ENCODE measurements at regions not wholly inside any gene's neighbourhood (a gene's known extent, or its start where the extent isn't known, plus 50 kb on each side); places are given as distances from the start of the nearest gene placed in this dataset.

DNA sequence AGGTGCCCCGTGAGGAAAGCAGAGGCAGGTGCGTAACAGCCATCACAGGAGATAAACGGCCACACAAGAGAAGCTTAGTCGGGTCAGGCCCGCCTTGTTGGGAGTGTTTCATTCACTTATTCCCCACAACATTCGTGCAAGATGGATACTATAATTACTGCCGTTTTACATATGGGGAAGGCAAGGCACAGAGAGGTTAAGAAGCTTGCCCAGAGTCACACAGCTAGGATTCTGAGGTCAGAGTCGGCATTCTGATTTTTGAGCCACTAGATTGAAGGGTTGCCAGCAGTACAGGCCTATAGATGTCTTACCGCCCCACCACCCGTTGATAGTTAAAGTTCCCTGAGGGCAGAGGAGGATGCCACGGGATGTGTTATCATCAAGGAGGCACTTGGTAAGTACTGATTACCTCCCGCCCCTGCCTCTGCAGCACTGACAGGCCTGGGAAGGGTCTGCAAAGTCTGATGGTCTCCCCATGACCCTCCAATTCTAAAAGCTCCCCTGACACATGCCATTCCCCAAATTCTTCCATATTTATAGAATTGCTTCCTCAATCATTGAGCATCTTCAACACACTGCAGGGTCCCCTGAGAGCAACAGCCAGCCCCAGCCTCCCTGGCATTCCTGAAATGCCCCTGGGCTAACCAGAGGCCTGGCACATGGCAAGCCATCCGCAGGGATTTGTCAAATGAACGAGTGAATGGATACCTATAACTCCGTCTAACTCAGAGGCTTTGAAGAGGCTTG, 74.7 kb upstream of the CLDN14 start:
- ATAC-seq (no peak), DNase-seq (ENCODE audit: low spot score) (no peak), FAIRE-seq (no peak)
- H3K9me3 ChIP-seq (ENCODE audit: low read length), result no peaks in the 10 kb centered on the region
- H4K20me1 ChIP-seq (ENCODE audit: insufficient read depth, low read length), result no peaks in the 10 kb centered on the region
- no peak overlapping the region for H3K4me2 ChIP-seq (ENCODE audit: low read depth, low read length)
- H3K36me3 ChIP-seq (replicated peaks in 1 of 2; ENCODE audit: control insufficient read depth in 1 of 2, insufficient read depth in 2 of 2, low read length in 2 of 2), result no peaks in the 10 kb centered on the region
- intact Hi-C loops (cut with micrococcal nuclease; ENCODE audit: unreplicated experiment) (no loop called here), in situ Hi-C loops (cut with HindIII; ENCODE audit: extremely low pct_ligation_motif_present, low pct_unique_long_range_greater_than_20kb) (no loop called here)
- WGBS (ENCODE audit: low lambda C conversion rate), result 37% methylated on average over 14 of the region's 15 CpGs
- BruUV-seq (replicated peaks), result no TSS peak
- H2AFZ ChIP-seq (ENCODE audit: low read length), result no peak overlapping the region
- ChIA-PET POLR2A (no interaction called here), CTCF (ENCODE audit: low intra/inter-chr PET ratio, low total read pairs) (no interaction called here)
- H3K4me3 ChIP-seq (replicated peaks in 1 of 3; ENCODE audit: insufficient read depth in 1 of 3, low read depth in 2 of 3, low read length in 3 of 3), result no peak overlapping the region
- H3K27me3 ChIP-seq (ENCODE audit: control insufficient read depth in 1 of 2, insufficient read depth in 2 of 2, low read length in 2 of 2), result peaks cover 0 to 35% of the 10 kb centered on the region in 2 experiments; a peak in 3 of 5 replicates
- H3K27ac ChIP-seq (ENCODE audit: extremely low read length, insufficient read depth, low read length), result no peak overlapping the region
- no peaks in the 10 kb centered on the region for H3K79me2 ChIP-seq (ENCODE audit: insufficient read depth, low read length)
- H3K4me1 ChIP-seq (ENCODE audit: insufficient read depth, low read length), result no peaks in the 10 kb centered on the region
- no peak overlapping the region for H3K9ac ChIP-seq (ENCODE audit: insufficient read depth, low read depth, low read length)
- TF ChIP-seq HNRNPL (IDR thresholded peaks at IDR 0.05; ENCODE audit: low read depth, low read length) (no peak), ZNF3 (CRISPR knock-in tag; IDR thresholded peaks at IDR 0.05) (no peak), SMAD3 (CRISPR knock-in tag; IDR thresholded peaks at IDR 0.05) (no peak), SMARCE1 (IDR thresholded peaks at IDR 0.05; ENCODE audit: borderline replicate concordance) (no peak), U2AF1 (optimal IDR thresholded peaks at IDR 0.05; ENCODE audit: low read depth, low read length) (no peak)
- TF ChIP-seq, protein P1, sequence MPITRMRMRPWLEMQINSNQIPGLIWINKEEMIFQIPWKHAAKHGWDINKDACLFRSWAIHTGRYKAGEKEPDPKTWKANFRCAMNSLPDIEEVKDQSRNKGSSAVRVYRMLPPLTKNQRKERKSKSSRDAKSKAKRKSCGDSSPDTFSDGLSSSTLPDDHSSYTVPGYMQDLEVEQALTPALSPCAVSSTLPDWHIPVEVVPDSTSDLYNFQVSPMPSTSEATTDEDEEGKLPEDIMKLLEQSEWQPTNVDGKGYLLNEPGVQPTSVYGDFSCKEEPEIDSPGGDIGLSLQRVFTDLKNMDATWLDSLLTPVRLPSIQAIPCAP (CRISPR knock-in tag; IDR thresholded peaks at IDR 0.05; ENCODE audit: low read depth), result no peak
- TF ChIP-seq, protein P2, sequence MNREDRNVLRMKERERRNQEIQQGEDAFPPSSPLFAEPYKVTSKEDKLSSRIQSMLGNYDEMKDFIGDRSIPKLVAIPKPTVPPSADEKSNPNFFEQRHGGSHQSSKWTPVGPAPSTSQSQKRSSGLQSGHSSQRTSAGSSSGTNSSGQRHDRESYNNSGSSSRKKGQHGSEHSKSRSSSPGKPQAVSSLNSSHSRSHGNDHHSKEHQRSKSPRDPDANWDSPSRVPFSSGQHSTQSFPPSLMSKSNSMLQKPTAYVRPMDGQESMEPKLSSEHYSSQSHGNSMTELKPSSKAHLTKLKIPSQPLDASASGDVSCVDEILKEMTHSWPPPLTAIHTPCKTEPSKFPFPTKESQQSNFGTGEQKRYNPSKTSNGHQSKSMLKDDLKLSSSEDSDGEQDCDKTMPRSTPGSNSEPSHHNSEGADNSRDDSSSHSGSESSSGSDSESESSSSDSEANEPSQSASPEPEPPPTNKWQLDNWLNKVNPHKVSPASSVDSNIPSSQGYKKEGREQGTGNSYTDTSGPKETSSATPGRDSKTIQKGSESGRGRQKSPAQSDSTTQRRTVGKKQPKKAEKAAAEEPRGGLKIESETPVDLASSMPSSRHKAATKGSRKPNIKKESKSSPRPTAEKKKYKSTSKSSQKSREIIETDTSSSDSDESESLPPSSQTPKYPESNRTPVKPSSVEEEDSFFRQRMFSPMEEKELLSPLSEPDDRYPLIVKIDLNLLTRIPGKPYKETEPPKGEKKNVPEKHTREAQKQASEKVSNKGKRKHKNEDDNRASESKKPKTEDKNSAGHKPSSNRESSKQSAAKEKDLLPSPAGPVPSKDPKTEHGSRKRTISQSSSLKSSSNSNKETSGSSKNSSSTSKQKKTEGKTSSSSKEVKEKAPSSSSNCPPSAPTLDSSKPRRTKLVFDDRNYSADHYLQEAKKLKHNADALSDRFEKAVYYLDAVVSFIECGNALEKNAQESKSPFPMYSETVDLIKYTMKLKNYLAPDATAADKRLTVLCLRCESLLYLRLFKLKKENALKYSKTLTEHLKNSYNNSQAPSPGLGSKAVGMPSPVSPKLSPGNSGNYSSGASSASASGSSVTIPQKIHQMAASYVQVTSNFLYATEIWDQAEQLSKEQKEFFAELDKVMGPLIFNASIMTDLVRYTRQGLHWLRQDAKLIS (CRISPR knock-in tag; IDR thresholded peaks at IDR 0.05), result no peak
- TF ChIP-seq, protein P3, sequence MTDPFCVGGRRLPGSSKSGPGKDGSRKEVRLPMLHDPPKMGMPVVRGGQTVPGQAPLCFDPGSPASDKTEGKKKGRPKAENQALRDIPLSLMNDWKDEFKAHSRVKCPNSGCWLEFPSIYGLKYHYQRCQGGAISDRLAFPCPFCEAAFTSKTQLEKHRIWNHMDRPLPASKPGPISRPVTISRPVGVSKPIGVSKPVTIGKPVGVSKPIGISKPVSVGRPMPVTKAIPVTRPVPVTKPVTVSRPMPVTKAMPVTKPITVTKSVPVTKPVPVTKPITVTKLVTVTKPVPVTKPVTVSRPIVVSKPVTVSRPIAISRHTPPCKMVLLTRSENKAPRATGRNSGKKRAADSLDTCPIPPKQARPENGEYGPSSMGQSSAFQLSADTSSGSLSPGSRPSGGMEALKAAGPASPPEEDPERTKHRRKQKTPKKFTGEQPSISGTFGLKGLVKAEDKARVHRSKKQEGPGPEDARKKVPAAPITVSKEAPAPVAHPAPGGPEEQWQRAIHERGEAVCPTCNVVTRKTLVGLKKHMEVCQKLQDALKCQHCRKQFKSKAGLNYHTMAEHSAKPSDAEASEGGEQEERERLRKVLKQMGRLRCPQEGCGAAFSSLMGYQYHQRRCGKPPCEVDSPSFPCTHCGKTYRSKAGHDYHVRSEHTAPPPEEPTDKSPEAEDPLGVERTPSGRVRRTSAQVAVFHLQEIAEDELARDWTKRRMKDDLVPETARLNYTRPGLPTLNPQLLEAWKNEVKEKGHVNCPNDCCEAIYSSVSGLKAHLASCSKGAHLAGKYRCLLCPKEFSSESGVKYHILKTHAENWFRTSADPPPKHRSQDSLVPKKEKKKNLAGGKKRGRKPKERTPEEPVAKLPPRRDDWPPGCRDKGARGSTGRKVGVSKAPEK (CRISPR knock-in tag; IDR thresholded peaks at IDR 0.05; ENCODE audit: borderline replicate concordance), result no peak
- TF ChIP-seq, protein P4, sequence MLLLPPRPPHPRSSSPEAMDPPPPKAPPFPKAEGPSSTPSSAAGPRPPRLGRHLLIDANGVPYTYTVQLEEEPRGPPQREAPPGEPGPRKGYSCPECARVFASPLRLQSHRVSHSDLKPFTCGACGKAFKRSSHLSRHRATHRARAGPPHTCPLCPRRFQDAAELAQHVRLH (CRISPR knock-in tag; IDR thresholded peaks at IDR 0.05; ENCODE audit: borderline replicate concordance, low read depth), result no peak

Data from HepG2 (cell line).